HAP-1 (cell line): ENCODE measurements at regions not wholly inside any gene's neighbourhood (a gene's known extent, or its start where the extent isn't known, plus 50 kb on each side); places are given as distances from the start of the nearest gene placed in this dataset.

Experiments
- DNase-seq, 2 experiments: peaks; one replicate each; pipeline ENCODE4 v3.0.0-alpha.2; 2016 to 2020; ENCODE audit warnings: low spot score in 2 of 2
- H3K27me3 ChIP-seq: fragments of 250-450 bp; sonication (Bioruptor Pico); 2 replicates; pipeline ENCODE4 v1.5.1; 2020; ENCODE audit warnings: low read depth, mild to moderate bottlenecking, moderate library complexity
- H3K36me3 ChIP-seq: fragments of 250-450 bp; sonication (Bioruptor Pico); replicated peaks from 2 replicates; pipeline ENCODE4 v1.5.1; 2020; ENCODE audit warnings: mild to moderate bottlenecking
- H3K4me1 ChIP-seq: fragments of 250-450 bp; sonication (Bioruptor Pico); 2 replicates; pipeline ENCODE4 v1.5.1; 2020; ENCODE audit warnings: mild to moderate bottlenecking
- H3K4me3 ChIP-seq: fragments of 250-450 bp; sonication (Bioruptor Pico); 2 replicates; pipeline ENCODE4 v1.5.1; 2020; ENCODE audit warnings: mild to moderate bottlenecking, moderate library complexity
- H3K9me3 ChIP-seq: fragments of 250-450 bp; sonication (Bioruptor Pico); 2 replicates; pipeline ENCODE4 v1.5.1; 2020; ENCODE audit warnings: mild to moderate bottlenecking, moderate library complexity
- in situ Hi-C: fragments of 300-500 bp; cut with MboI; formaldehyde crosslinking; loops from 3 replicates; pipeline ENCODE4 v1.14.3; 2020; ENCODE audit warnings: low sequenced_read_pairs, inconsistent platforms, mixed read lengths

- Histone ChIP-seq H3K27me3 (no peaks in the 10 kb centered on the region), H3K4me3 (no peak overlapping the region), H3K4me1 (no peaks in the 10 kb centered on the region), H3K36me3 (no peaks in the 10 kb centered on the region), H3K9me3 (no peaks in the 10 kb centered on the region)
- DNase-seq = no peak
- in situ Hi-C loops = no loop called here
These were observed 560.0 kb upstream of the KCNMB2 start for GRCh38 chr3:177976241-177976640.

- no peak for DNase-seq
- Histone ChIP-seq H3K36me3 (no peaks in the 10 kb centered on the region), H3K4me3 (no peak overlapping the region), H3K27me3 (no peaks in the 10 kb centered on the region), H3K9me3 (no peaks in the 10 kb centered on the region), H3K4me1 (no peaks in the 10 kb centered on the region)
- in situ Hi-C loops = no loop called here
These were observed 559.4 kb upstream of the KCNMB2 start for GRCh38 chr3:177976866-177977265.

DNA sequence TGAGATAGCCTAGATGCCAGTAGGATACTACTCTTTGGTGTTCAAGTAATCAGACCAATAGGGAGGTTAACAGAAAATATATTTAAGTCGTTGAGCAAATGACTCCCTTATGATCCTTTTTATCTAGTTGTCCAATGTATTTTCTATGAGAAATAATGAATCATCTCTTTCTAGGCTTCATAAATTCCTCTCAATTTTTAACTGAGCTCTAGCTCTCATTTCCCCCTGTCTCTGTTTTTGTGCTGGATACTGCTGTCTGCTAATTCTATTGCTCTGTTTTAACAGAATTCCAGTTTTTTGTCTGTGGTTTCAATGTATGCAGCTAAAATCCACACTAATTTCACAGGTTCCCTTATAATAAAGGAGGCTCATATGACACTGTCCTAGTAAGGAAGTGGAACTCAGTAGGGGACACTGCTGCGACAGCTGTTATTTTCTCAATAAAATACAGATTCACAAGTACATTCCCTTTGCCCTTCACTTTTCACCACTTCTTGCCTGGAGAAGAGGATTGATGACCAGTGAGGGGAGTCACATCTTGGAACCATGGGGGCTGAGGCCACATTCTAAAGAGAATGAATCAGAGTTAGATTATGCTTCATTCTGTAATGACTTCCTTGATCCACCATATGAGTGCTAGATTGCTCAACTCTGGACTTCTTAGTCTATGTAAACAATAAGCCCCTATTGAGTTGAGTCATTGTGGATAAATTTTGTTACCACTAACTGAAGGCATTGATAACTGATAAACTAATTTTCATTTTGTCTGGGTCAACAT, 558.7 kb upstream of the KCNMB2 start:
- Histone ChIP-seq H3K9me3 (no peaks in the 10 kb centered on the region), H3K4me3 (no peak overlapping the region), H3K36me3 (no peaks in the 10 kb centered on the region), H3K27me3 (no peaks in the 10 kb centered on the region), H3K4me1 (no peaks in the 10 kb centered on the region)
- DNase-seq = no peak
- in situ Hi-C loops = no loop called here

DNA sequence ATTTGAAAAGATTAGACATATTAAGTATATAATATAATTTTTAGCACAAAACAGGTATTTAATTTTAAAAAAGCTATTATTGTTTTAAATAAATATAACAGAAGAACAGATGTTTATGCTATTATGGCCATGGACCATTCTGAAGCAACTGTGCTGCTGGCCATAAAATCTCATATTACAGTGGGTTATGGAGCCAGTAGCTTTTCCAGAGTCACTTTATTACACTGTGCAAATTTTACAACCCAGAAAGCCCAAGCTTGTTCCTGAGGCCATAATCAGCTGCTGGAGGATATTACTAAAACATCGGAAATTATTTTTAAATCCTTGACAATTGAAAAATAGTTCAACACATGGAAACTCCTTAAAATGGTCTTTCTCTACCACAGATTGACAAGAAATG, 557.3 kb upstream of the KCNMB2 start:
- no peak overlapping the region for H3K4me3 ChIP-seq
- in situ Hi-C loops = no loop called here
- H3K36me3 ChIP-seq = no peaks in the 10 kb centered on the region
- no peaks in the 10 kb centered on the region for H3K4me1 ChIP-seq
- DNase-seq = no peak
- no peaks in the 10 kb centered on the region for H3K9me3 ChIP-seq
- H3K27me3 ChIP-seq = no peaks in the 10 kb centered on the region

GRCh38 chr3:177979703-177980102, 556.5 kb upstream of the KCNMB2 start:
- no peak for DNase-seq
- Histone ChIP-seq H3K4me1 (no peaks in the 10 kb centered on the region), H3K36me3 (no peaks in the 10 kb centered on the region), H3K4me3 (no peak overlapping the region), H3K9me3 (no peaks in the 10 kb centered on the region), H3K27me3 (no peaks in the 10 kb centered on the region)
- in situ Hi-C loops = no loop called here

DNA sequence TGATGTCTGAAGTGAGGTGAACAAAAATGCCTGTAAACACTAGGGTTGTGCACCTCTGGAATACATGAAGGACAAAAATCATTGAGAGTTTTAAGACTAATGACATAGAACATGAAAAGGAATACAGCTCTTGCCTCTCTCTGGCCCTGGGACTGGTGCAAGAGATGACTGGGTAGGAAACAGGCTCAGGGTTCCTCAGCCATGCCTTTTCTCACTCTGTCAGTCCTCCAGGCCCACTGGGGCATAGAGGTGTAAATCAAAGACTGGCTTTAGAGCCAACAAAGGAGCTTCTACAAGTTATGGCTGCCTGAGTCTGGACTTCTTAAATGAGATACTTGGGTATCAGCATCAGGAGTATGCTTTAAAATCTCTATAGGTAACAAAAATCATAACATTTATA, 554.7 kb upstream of the KCNMB2 start:
- Histone ChIP-seq H3K36me3 (no peaks in the 10 kb centered on the region), H3K4me3 (no peak overlapping the region), H3K9me3 (no peaks in the 10 kb centered on the region), H3K27me3 (no peaks in the 10 kb centered on the region), H3K4me1 (no peaks in the 10 kb centered on the region)
- DNase-seq = no peak
- in situ Hi-C loops = no loop called here

DNA sequence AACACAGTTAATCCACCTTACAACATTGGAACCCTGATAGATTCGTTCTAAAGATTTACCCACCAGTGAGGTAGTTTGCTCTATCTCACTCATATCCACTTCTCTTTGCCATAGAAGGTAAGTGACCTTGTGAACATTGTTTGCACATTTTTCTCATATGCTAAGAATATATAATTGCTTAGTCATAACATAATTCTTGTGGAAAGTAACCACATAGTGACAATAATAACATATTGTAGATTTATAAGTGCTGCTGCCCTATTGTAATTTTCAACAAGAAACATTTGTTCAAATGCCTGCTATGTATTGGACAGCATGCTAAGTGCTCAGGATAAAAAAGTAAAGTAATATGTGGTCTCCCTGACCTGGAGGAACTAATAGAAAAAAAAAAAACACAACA, 554.2 kb upstream of the KCNMB2 start:
- H3K27me3 ChIP-seq = no peaks in the 10 kb centered on the region
- no peaks in the 10 kb centered on the region for H3K9me3 ChIP-seq
- H3K4me1 ChIP-seq = no peaks in the 10 kb centered on the region
- no peaks in the 10 kb centered on the region for H3K36me3 ChIP-seq
- in situ Hi-C loops = no loop called here
- no peak overlapping the region for H3K4me3 ChIP-seq
- DNase-seq = no peak

DNA sequence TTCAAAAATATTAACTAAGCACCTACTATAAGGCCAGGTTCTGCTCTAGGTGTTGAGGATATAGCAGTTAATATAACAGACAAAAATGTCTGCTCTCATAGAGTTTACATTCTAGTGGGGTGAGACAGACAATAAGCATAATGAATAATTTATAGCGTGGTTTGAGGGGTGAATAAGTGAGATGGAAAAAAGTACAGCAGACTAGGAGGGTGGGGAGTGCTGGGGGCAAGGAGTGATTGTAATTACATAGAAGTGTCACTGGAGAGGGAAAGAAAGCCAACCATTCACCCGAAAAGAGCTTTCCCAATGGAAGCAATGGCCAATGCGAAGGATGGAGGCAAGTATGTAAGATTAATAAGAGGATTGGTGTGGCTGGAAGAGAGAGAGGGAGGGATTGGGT, 552.9 kb upstream of the KCNMB2 start:
- no peaks in the 10 kb centered on the region for H3K4me1 ChIP-seq
- no peaks in the 10 kb centered on the region for H3K27me3 ChIP-seq
- H3K4me3 ChIP-seq = no peak overlapping the region
- no peak for DNase-seq
- in situ Hi-C loops = no loop called here
- H3K9me3 ChIP-seq = no peaks in the 10 kb centered on the region
- H3K36me3 ChIP-seq = no peaks in the 10 kb centered on the region

- Histone ChIP-seq H3K4me3 (no peak overlapping the region), H3K4me1 (no peaks in the 10 kb centered on the region), H3K27me3 (no peaks in the 10 kb centered on the region), H3K36me3 (no peaks in the 10 kb centered on the region), H3K9me3 (no peaks in the 10 kb centered on the region)
- DNase-seq = no peak
- in situ Hi-C loops = no loop called here
These were observed 543.0 kb upstream of the KCNMB2 start for GRCh38 chr3:177992993-177993970.

- no peak overlapping the region for H3K4me3 ChIP-seq
- H3K9me3 ChIP-seq = no peaks in the 10 kb centered on the region
- no peaks in the 10 kb centered on the region for H3K36me3 ChIP-seq
- H3K4me1 ChIP-seq = no peaks in the 10 kb centered on the region
- no peak for DNase-seq
- H3K27me3 ChIP-seq = no peaks in the 10 kb centered on the region
- in situ Hi-C loops = no loop called here
These were observed 541.3 kb upstream of the KCNMB2 start for GRCh38 chr3:177994976-177995375.

DNA sequence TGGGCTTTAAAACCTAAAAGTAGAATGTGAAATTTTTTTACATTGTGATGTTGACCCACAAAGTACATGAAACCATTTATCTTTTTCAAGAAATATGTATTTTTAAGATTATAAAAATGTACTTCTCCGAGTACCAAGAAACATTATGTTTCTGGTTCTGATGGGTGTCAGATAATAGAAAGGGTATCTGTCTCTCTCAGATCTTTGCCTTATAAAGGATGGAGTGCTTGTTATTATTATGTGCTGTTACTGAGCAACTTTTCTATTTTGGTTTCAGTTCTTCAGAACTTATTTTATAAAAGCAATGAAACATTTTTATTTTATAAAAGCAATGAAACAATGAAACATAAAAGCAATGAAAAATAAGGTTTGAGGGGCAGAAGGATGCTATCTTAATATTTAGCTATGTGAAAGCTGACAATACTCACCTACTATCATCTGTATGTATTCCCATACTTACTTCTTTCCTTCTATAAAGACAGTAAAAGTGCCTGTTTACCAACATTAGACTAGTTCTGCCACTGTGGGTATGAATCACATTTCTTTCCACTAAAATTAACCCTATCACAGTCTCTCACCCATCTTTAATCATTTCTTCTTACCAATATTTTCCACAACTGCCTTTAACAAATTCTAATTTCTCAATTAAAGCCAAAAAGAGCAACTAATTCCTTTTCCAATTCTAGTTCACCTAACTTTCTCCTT, 540.7 kb upstream of the KCNMB2 start:
- no peak for DNase-seq
- H3K9me3 ChIP-seq = no peaks in the 10 kb centered on the region
- no peaks in the 10 kb centered on the region for H3K36me3 ChIP-seq
- H3K4me1 ChIP-seq = no peaks in the 10 kb centered on the region
- no peaks in the 10 kb centered on the region for H3K27me3 ChIP-seq
- H3K4me3 ChIP-seq = no peak overlapping the region
- in situ Hi-C loops = no loop called here

GRCh38 chr3:178001670-178002101, 534.5 kb upstream of the KCNMB2 start:
- H3K9me3 ChIP-seq = no peaks in the 10 kb centered on the region
- no peaks in the 10 kb centered on the region for H3K36me3 ChIP-seq
- no peak for DNase-seq
- H3K27me3 ChIP-seq = no peaks in the 10 kb centered on the region
- H3K4me3 ChIP-seq = no peak overlapping the region
- in situ Hi-C loops = no loop called here
- H3K4me1 ChIP-seq = no peaks in the 10 kb centered on the region

DNA sequence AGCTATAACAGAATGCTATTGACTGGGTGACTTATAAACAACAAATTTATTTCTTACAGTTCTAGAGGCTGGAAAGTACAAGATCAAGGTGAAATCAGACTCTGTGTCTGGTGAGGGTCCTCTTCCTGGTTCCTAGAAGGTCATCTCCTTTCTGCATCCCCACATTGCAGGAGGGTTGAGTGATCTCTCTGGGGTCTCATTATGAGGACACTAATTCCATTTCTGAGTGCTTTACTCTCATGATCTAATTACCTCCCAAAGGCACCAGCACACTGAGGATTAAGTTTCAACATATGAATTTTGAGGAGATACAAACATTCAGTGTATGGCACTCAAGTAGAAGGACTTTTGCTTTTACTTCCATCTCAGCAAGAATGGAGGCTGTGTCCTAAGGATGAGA, 534.1 kb upstream of the KCNMB2 start:
- Histone ChIP-seq H3K27me3 (no peaks in the 10 kb centered on the region), H3K36me3 (no peaks in the 10 kb centered on the region), H3K9me3 (no peaks in the 10 kb centered on the region), H3K4me3 (no peak overlapping the region), H3K4me1 (no peaks in the 10 kb centered on the region)
- in situ Hi-C loops = no loop called here
- no peak for DNase-seq

DNA sequence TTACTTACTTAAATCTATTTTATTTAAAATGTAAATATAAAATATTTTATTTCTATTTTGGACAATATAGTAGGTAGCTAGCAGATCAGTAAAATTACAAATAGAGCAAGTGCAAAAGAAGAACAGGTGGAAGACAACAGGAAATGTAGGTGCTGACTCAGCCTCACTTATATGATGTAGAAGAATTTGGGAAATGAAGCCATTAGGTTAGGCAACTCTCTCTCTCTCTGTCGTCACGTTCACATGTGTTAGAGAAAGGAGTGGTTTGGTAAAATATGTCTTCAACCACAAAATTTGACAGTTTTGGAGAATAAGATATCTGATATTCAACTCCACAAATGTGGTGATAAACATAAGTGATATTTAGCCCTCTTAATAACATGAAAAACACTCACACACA, 532.5 kb upstream of the KCNMB2 start:
- in situ Hi-C loops = no loop called here
- no peak overlapping the region for H3K4me3 ChIP-seq
- DNase-seq = no peak

More for the DNA sequence above, 532.5 kb upstream of the KCNMB2 start:
- Histone ChIP-seq H3K36me3 (no peaks in the 10 kb centered on the region), H3K4me1 (no peaks in the 10 kb centered on the region), H3K27me3 (no peaks in the 10 kb centered on the region), H3K9me3 (no peaks in the 10 kb centered on the region)
